PC-3 (cell line): ENCODE measurements at regions not wholly inside any gene's neighbourhood (a gene's known extent, or its start where the extent isn't known, plus 50 kb on each side); places are given as distances from the start of the nearest gene placed in this dataset.

Experiments
- EZH2 ChIP-seq: fragments of 300-600 bp; sonication (generic); IDR thresholded peaks from one replicate; pipeline ENCODE4 v1.6.1; 2017; ENCODE audit warnings: antibody characterized with exemption, mild to moderate bottlenecking, low read length; ENCODE audit not compliant: unreplicated experiment
- EZH2phosphoT487 ChIP-seq: fragments of 300-600 bp; sonication (generic); IDR thresholded peaks from 2 replicates; pipeline ENCODE4 v1.6.1; 2018; ENCODE audit warnings: mild to moderate bottlenecking, antibody characterized with exemption, low read length, borderline replicate concordance
- TF ChIP-seq, protein P1 (sequence below): fragments of 300-600 bp; sonication (generic); conservative IDR thresholded peaks from 2 replicates; pipeline ENCODE4 v1.5.1; 2017; ENCODE audit warnings: antibody characterized with exemption, low read depth, mild to moderate bottlenecking, low read length

DNA sequence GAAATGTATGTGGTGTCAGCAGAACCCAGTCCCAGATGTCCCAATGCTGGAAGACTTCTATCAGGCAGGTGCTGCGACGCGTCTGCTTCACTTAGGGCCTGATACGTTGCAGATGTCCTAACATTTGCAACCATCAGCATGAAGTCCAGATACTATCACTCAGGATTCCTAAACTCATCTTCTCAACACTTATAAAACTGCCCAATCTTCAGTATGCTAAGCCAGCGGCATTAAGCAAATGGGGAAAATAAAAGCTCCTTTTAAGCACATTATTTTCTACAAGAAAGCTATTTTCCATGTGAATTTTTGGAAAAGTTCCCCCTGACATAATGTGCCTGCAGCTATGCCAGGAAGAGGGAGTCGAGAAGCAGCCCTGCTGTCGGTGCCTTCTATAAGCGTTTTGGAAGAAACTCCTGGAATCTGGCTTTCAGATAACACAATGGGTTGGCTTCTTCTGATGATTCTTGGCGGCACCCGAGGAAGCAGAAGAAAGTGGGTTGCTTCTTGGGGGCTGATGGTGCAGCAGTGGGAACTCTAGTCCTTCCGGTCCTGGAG lies 60.7 kb upstream of the ITGA6 start:
- TF ChIP-seq, protein P1, sequence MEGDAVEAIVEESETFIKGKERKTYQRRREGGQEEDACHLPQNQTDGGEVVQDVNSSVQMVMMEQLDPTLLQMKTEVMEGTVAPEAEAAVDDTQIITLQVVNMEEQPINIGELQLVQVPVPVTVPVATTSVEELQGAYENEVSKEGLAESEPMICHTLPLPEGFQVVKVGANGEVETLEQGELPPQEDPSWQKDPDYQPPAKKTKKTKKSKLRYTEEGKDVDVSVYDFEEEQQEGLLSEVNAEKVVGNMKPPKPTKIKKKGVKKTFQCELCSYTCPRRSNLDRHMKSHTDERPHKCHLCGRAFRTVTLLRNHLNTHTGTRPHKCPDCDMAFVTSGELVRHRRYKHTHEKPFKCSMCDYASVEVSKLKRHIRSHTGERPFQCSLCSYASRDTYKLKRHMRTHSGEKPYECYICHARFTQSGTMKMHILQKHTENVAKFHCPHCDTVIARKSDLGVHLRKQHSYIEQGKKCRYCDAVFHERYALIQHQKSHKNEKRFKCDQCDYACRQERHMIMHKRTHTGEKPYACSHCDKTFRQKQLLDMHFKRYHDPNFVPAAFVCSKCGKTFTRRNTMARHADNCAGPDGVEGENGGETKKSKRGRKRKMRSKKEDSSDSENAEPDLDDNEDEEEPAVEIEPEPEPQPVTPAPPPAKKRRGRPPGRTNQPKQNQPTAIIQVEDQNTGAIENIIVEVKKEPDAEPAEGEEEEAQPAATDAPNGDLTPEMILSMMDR = no peak
- no peak for TF ChIP-seq EZH2
- TF ChIP-seq EZH2phosphoT487 = no peak
